ENCODE measurements at regions not wholly inside any gene's neighbourhood (a gene's known extent, or its start where the extent isn't known, plus 50 kb on each side); places are given as distances from the start of the nearest gene placed in this dataset.

DNA sequence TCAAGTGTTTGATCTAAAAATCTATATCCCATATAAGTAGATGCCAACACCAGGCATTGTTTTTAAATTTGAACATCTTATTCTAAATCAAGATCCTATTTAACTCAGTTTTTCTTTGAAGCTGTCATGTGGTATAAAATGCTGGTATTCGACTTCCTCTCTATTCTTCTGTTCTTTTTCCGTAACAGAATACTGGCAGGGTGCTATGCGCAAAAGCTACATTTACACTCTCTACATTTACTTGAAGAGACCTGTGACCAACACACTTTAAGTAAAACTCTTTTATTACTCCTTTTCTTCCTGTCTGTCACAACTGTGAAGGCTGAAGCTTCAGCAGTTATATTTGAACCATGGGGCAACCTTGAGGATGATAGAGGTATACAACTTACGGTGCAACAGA lies 612.8 kb downstream of the C4orf33 start:
- TF ChIP-seq, protein P1, sequence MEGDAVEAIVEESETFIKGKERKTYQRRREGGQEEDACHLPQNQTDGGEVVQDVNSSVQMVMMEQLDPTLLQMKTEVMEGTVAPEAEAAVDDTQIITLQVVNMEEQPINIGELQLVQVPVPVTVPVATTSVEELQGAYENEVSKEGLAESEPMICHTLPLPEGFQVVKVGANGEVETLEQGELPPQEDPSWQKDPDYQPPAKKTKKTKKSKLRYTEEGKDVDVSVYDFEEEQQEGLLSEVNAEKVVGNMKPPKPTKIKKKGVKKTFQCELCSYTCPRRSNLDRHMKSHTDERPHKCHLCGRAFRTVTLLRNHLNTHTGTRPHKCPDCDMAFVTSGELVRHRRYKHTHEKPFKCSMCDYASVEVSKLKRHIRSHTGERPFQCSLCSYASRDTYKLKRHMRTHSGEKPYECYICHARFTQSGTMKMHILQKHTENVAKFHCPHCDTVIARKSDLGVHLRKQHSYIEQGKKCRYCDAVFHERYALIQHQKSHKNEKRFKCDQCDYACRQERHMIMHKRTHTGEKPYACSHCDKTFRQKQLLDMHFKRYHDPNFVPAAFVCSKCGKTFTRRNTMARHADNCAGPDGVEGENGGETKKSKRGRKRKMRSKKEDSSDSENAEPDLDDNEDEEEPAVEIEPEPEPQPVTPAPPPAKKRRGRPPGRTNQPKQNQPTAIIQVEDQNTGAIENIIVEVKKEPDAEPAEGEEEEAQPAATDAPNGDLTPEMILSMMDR (IDR thresholded peaks at IDR 0.05; ENCODE audit: extremely low read depth, insufficient read depth, missing control alignments), result no peak
- no peak for DNase-seq (ENCODE audit: low spot score)
- in situ Hi-C loops (cut with MboI; ENCODE audit: low pct_unique_long_range_greater_than_20kb, low sequenced_read_pairs, unreplicated experiment), result no loop called here

DNA sequence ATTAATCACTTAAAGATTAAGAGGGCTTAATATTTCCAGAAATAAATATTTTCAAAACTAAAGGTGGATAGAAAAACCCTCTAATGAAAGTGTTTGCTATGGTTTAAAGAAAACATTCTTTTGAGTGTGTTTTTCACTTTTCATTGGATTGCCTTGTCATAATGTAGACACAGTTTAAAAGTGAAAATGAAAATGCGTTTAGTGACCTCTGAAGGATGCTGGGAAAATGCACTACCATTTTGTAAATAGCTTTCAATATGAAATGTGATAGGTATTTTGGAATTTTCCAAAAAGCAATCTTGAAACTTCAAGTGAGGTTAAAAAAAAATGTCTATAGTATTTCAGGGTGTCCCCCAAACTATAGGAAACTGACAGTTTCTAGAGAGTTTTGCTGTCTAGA lies 642.2 kb downstream of the C4orf33 start:
- TF ChIP-seq, protein P1 (IDR thresholded peaks at IDR 0.05; ENCODE audit: extremely low read depth, insufficient read depth, missing control alignments), result no peak
- in situ Hi-C loops (cut with MboI; ENCODE audit: low pct_unique_long_range_greater_than_20kb, low sequenced_read_pairs, unreplicated experiment), result no loop called here
- no peak for DNase-seq (ENCODE audit: low spot score)

DNA sequence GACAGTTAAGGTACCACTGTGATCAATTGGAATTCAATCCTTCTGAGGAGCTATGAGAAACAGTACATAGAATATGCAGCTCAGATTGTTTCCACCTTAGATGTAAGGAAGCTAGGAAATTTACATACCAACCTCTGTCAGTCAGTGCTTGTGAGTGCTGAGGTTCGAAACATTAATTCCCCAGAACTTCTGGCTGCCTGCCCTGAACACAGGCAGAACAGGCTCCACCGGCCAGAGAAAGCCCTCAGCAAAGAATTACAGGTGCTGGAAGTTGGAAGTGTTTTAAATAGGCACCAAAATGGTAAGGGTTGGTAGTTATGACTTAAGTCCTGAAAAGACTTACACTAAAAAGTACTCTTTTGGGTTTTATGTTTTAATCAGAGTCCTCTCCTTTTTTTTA lies 651.8 kb downstream of the C4orf33 start:
- TF ChIP-seq, protein P1 (IDR thresholded peaks at IDR 0.05; ENCODE audit: extremely low read depth, insufficient read depth, missing control alignments), result no peak
- in situ Hi-C loops (cut with MboI; ENCODE audit: low pct_unique_long_range_greater_than_20kb, low sequenced_read_pairs, unreplicated experiment), result no loop called here

GRCh38 chr4:129748991-129749390 lies 653.0 kb downstream of the C4orf33 start:
- no peak for DNase-seq (ENCODE audit: low spot score)
- in situ Hi-C loops (cut with MboI; ENCODE audit: low pct_unique_long_range_greater_than_20kb, low sequenced_read_pairs, unreplicated experiment), result no loop called here
- TF ChIP-seq, protein P1 (IDR thresholded peaks at IDR 0.05; ENCODE audit: extremely low read depth, insufficient read depth, missing control alignments), result no peak

More for the DNA sequence above, 651.8 kb downstream of the C4orf33 start:
- DNase-seq (ENCODE audit: low spot score), result no peak

GRCh38 chr4:129751646-129752045 lies 655.7 kb downstream of the C4orf33 start:
- DNase-seq (ENCODE audit: low spot score), result no peak
- in situ Hi-C loops (cut with MboI; ENCODE audit: low pct_unique_long_range_greater_than_20kb, low sequenced_read_pairs, unreplicated experiment), result no loop called here
- TF ChIP-seq, protein P1 (IDR thresholded peaks at IDR 0.05; ENCODE audit: extremely low read depth, insufficient read depth, missing control alignments), result no peak

DNA sequence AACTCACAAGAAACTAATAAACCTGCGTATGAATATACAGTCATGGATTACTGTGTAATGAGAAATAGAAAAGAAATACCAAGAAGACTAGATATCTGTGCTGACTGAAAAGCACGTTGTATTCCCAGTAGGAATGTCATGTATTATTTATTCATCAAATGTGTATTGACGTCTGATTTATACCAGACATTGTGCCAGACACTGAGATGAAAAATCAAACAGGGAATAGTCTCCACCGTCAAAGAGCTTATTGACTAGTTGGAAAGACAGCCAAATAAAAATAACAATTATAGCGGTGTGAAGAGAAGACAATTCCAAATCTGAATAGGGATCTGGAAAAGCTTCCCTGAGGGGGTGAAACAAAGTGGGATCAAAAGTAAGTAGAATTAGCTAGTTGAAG lies 687.6 kb downstream of the C4orf33 start:
- in situ Hi-C loops (cut with MboI; ENCODE audit: low pct_unique_long_range_greater_than_20kb, low sequenced_read_pairs, unreplicated experiment), result no loop called here

More for the DNA sequence above, 687.6 kb downstream of the C4orf33 start:
- TF ChIP-seq, protein P1 (IDR thresholded peaks at IDR 0.05; ENCODE audit: extremely low read depth, insufficient read depth, missing control alignments), result no peak
- DNase-seq (ENCODE audit: low spot score), result no peak

Data from GM13977 (cell line).